Neural cell (in vitro differentiated cells): ENCODE measurements at regions not wholly inside any gene's neighbourhood (a gene's known extent, or its start where the extent isn't known, plus 50 kb on each side); places are given as distances from the start of the nearest gene placed in this dataset.

Experiments
- H2AFZ ChIP-seq: fragments of 200-600, 300-800 bp; sonication (generic), shearing (Covaris generic); 2 replicates; pipeline ENCODE4 v1.6.0; 2014; ENCODE audit warnings: low read depth, mild to moderate bottlenecking, antibody characterized with exemption, low read length, moderate library complexity
- H3F3A ChIP-seq: fragments of 200-600 bp; shearing (Covaris generic); 2 replicates; pipeline ENCODE4 v1.6.1; 2016; ENCODE audit warnings: mild to moderate bottlenecking, moderate library complexity, mixed read lengths, antibody characterized with exemption, low read length; ENCODE audit not compliant: insufficient read depth, poor library complexity, severe bottlenecking
- H3K27ac ChIP-seq: fragments of 200-600, 300-800 bp; sonication (generic), shearing (Covaris generic); 2 replicates; pipeline ENCODE4 v1.5.1; 2014; ENCODE audit warnings: mild to moderate bottlenecking, low read length, moderate library complexity
- H3K27me3 ChIP-seq: fragments of 300-800, 200-600 bp; sonication (generic), shearing (Covaris generic); 2 replicates; pipeline ENCODE4 v1.6.0; 2014; ENCODE audit warnings: mild to moderate bottlenecking, low read depth, low read length, moderate library complexity; ENCODE audit not compliant: insufficient read depth
- H3K36me3 ChIP-seq: fragments of 300-800, 200-600 bp; sonication (generic), shearing (Covaris generic); 2 replicates; pipeline ENCODE4 v1.5.1; 2014; ENCODE audit warnings: mild to moderate bottlenecking, antibody characterized with exemption, low read length, moderate library complexity; ENCODE audit not compliant: insufficient read depth
- H3K4me2 ChIP-seq: fragments of 300-800, 200-600 bp; sonication (generic), shearing (Covaris generic); 2 replicates; pipeline ENCODE4 v1.6.0; 2014; ENCODE audit warnings: mild to moderate bottlenecking, low read length
- H3K4me3 ChIP-seq: fragments of 300-800, 200-600 bp; sonication (generic), shearing (Covaris generic); 2 replicates; pipeline ENCODE4 v1.5.1; 2014; ENCODE audit warnings: mild to moderate bottlenecking, low read length, moderate library complexity
- H3K79me2 ChIP-seq: fragments of 200-600 bp; shearing (Covaris generic); replicated peaks from 2 replicates; pipeline ENCODE4 v1.6.0; 2014; ENCODE audit warnings: mild to moderate bottlenecking, low read length, moderate library complexity; ENCODE audit not compliant: insufficient read depth
- H3K9ac ChIP-seq: fragments of 300-800, 200-600 bp; sonication (generic), shearing (Covaris generic); 2 replicates; pipeline ENCODE4 v1.6.1; 2016; ENCODE audit warnings: mild to moderate bottlenecking, low read length, mixed read lengths
- H3K9me2 ChIP-seq: fragments of 200-600 bp; shearing (Covaris generic); 2 replicates; pipeline ENCODE4 v1.6.1; 2016; ENCODE audit warnings: mild to moderate bottlenecking, low read length, mixed read lengths; ENCODE audit not compliant: insufficient read depth
- H3K9me3 ChIP-seq: fragments of 200-600, 300-800 bp; sonication (generic), shearing (Covaris generic); 2 replicates; pipeline ENCODE4 v1.6.1; 2016; ENCODE audit warnings: mild to moderate bottlenecking, mixed run types, low read length, moderate library complexity, mixed read lengths
- H4K20me1 ChIP-seq: fragments of 200-600 bp; shearing (Covaris generic); 2 replicates; pipeline ENCODE4 v1.6.1; 2016; ENCODE audit warnings: mild to moderate bottlenecking, mixed run types; ENCODE audit not compliant: insufficient read depth
- CTCF ChIP-seq: fragments of 450-650 bp; IDR thresholded peaks from 2 replicates; pipeline ENCODE4 v1.5.1; 2014; ENCODE audit warnings: antibody characterized with exemption, mild to moderate bottlenecking, moderate library complexity; ENCODE audit not compliant: poor library complexity, severe bottlenecking
- EP300 ChIP-seq: fragments of 450-650 bp; conservative IDR thresholded peaks from 2 replicates; pipeline ENCODE4 v1.6.1; 2014; ENCODE audit warnings: antibody characterized with exemption, mild to moderate bottlenecking, moderate library complexity; ENCODE audit not compliant: poor library complexity, severe bottlenecking
- EZH2 ChIP-seq: fragments of 200-600, 300-800 bp; shearing (Covaris generic), sonication (generic); IDR thresholded peaks from 2 replicates; pipeline ENCODE4 v1.6.1; 2014; ENCODE audit warnings: antibody characterized with exemption, low read length, borderline replicate concordance, mild to moderate bottlenecking; ENCODE audit not compliant: insufficient read depth, poor library complexity, severe bottlenecking
- MXI1 ChIP-seq: fragments of 450-650 bp; conservative IDR thresholded peaks from 2 replicates; pipeline ENCODE4 v1.6.1; 2014; ENCODE audit warnings: antibody characterized with exemption, mild to moderate bottlenecking; ENCODE audit not compliant: poor library complexity, severe bottlenecking
- POLR2AphosphoS5 ChIP-seq: IDR thresholded peaks from 2 replicates; pipeline ENCODE4 v1.6.1; 2012
- RAD21 ChIP-seq: fragments of 450-650 bp; conservative IDR thresholded peaks from 2 replicates; pipeline ENCODE4 v1.6.1; 2014; ENCODE audit warnings: antibody characterized with exemption, mild to moderate bottlenecking, moderate library complexity
- REST ChIP-seq: IDR thresholded peaks from 2 replicates; pipeline ENCODE4 v1.6.1; 2012; ENCODE audit warnings: borderline replicate concordance
- SMC3 ChIP-seq: fragments of 450-650 bp; conservative IDR thresholded peaks from 2 replicates; pipeline ENCODE4 v1.6.1; 2014; ENCODE audit warnings: antibody characterized with exemption, mild to moderate bottlenecking, moderate library complexity; ENCODE audit not compliant: poor library complexity
- TAF1 ChIP-seq: IDR thresholded peaks from 2 replicates; pipeline ENCODE4 v1.6.1; 2012; ENCODE audit warnings: low read depth

- TF ChIP-seq MXI1 (no peak), REST (no peak), CTCF (no peak), SMC3 (no peak), POLR2AphosphoS5 (no peak), EP300 (no peak), EZH2 (no peak), RAD21 (no peak), TAF1 (no peak)
- Histone ChIP-seq H3K4me2 (no peak overlapping the region), H3K4me3 (no peak overlapping the region), H4K20me1 (no peaks in the 10 kb centered on the region), H3K27ac (no peak overlapping the region), H3K36me3 (no peaks in the 10 kb centered on the region), H3K9me3 (no peaks in the 10 kb centered on the region), H3K9ac (no peak overlapping the region), H3K9me2 (no peaks in the 10 kb centered on the region), H3F3A (no peaks in the 10 kb centered on the region), H3K27me3 (no peaks in the 10 kb centered on the region), H3K79me2 (no peaks in the 10 kb centered on the region), H2AFZ (no peak overlapping the region)
These were observed 199.1 kb upstream of the CELF4 start for GRCh38 chr18:37764541-37765288.

GRCh38 chr18:37762076-37762621, 196.6 kb upstream of the CELF4 start:
- Histone ChIP-seq H3K4me2 (no peak overlapping the region), H3K27me3 (no peaks in the 10 kb centered on the region), H4K20me1 (no peaks in the 10 kb centered on the region), H3K27ac (no peak overlapping the region), H3K9me3 (no peaks in the 10 kb centered on the region), H3K79me2 (no peaks in the 10 kb centered on the region), H2AFZ (no peak overlapping the region), H3K9ac (no peak overlapping the region), H3K4me3 (no peak overlapping the region), H3F3A (no peaks in the 10 kb centered on the region), H3K9me2 (no peaks in the 10 kb centered on the region), H3K36me3 (no peaks in the 10 kb centered on the region)
- TF ChIP-seq EZH2, result no peak
- no peak for TF ChIP-seq TAF1
- no peak for TF ChIP-seq SMC3
- TF ChIP-seq EP300, result no peak
- no peak for TF ChIP-seq MXI1
- no peak for TF ChIP-seq POLR2AphosphoS5
- no peak for TF ChIP-seq CTCF
- no peak for TF ChIP-seq RAD21
- no peak for TF ChIP-seq REST
